Astrocyte (in vitro differentiated cells and primary cell): ENCODE measurements at regions not wholly inside any gene's neighbourhood (a gene's known extent, or its start where the extent isn't known, plus 50 kb on each side); places are given as distances from the start of the nearest gene placed in this dataset.

ENCODE experiments used
- CTCF ChIP-seq: IDR thresholded peaks from 2 replicates; pipeline ENCODE4 v1.5.1; 2011; ENCODE audit warnings: low read depth, mild to moderate bottlenecking, inconsistent platforms, low read length, moderate library complexity; ENCODE audit not compliant: insufficient read depth
- EZH2 ChIP-seq: IDR thresholded peaks from 2 replicates; pipeline ENCODE4 v1.6.1; 2012; ENCODE audit warnings: mild to moderate bottlenecking, low read length, inconsistent platforms; ENCODE audit not compliant: insufficient read depth

GRCh38 chr18:53952700-53953099 is 271.8 kb downstream of the MBD2 start:
- TF ChIP-seq CTCF (no peak), EZH2 (no peak)
